GM18499 (cell line): ENCODE measurements at regions not wholly inside any gene's neighbourhood (a gene's known extent, or its start where the extent isn't known, plus 50 kb on each side); places are given as distances from the start of the nearest gene placed in this dataset.
"Not testable (repeated sequence)": the region's sequence is repeated elsewhere in the genome, so short reads cannot be mapped to it uniquely, and the experiment has no call there.

Experiments used
- ATAC-seq: cut with Tn5 transposase; IDR thresholded peaks from one replicate; pipeline ENCODE4 v1.9.1; 2021; ENCODE audit warnings: moderate number of reproducible peaks; ENCODE audit not compliant: insufficient read depth, unreplicated experiment

- ATAC-seq: no peak
These were observed 328.0 kb downstream of the THBS2 start for GRCh38 chr6:168925671-168926070.

GRCh38 chr6:168923171-168923570, 330.5 kb downstream of the THBS2 start:
- ATAC-seq: no peak

- ATAC-seq: no peak
These were observed 331.2 kb downstream of the THBS2 start for GRCh38 chr6:168922436-168922835.

GRCh38 chr6:168920289-168920688, 333.4 kb downstream of the THBS2 start:
- ATAC-seq: no peak

- ATAC-seq: no peak
These were observed 334.0 kb downstream of the THBS2 start for GRCh38 chr6:168919470-168920179.

- no peak for ATAC-seq
These were observed 337.0 kb downstream of the THBS2 start for GRCh38 chr6:168916576-168917211.

- ATAC-seq: no peak
These were observed 337.8 kb downstream of the THBS2 start for GRCh38 chr6:168915855-168916254.

- ATAC-seq: no peak
These were observed 338.4 kb downstream of the THBS2 start for GRCh38 chr6:168915242-168915641.

GRCh38 chr6:168913866-168914469, 339.7 kb downstream of the THBS2 start:
- ATAC-seq: no peak

- not testable (repeated sequence) for ATAC-seq
These were observed 340.3 kb downstream of the THBS2 start for GRCh38 chr6:168913231-168913865.

- ATAC-seq: no peak
These were observed 344.4 kb downstream of the THBS2 start for GRCh38 chr6:168909288-168909687.

GRCh38 chr6:168908887-168909286, 344.8 kb downstream of the THBS2 start:
- ATAC-seq: no peak

GRCh38 chr6:168908166-168908565, 345.5 kb downstream of the THBS2 start:
- ATAC-seq: no peak

GRCh38 chr6:168906391-168906790, 347.3 kb downstream of the THBS2 start:
- ATAC-seq: no peak

GRCh38 chr6:168905451-168906090, 348.1 kb downstream of the THBS2 start:
- ATAC-seq: no peak

GRCh38 chr6:168903613-168904345, 349.9 kb downstream of the THBS2 start:
- ATAC-seq: no peak

- ATAC-seq: no peak
These were observed 351.6 kb downstream of the THBS2 start for GRCh38 chr6:168902075-168902474.

- ATAC-seq: no peak
These were observed 352.6 kb downstream of the THBS2 start for GRCh38 chr6:168901076-168901475.

GRCh38 chr6:168896321-168896720, 357.3 kb downstream of the THBS2 start:
- ATAC-seq: no peak
